Hematopoietic multipotent progenitor cell treated with erythropoietin and hydrocortisone succinate and interleukin-3 and kit ligand, for 8 days (in vitro differentiated cells): ENCODE measurements at regions not wholly inside any gene's neighbourhood (a gene's known extent, or its start where the extent isn't known, plus 50 kb on each side); places are given as distances from the start of the nearest gene placed in this dataset.
"Not testable (repeated sequence)": the region's sequence is repeated elsewhere in the genome, so short reads cannot be mapped to it uniquely, and the experiment has no call there.

ENCODE experiments used
- DNase-seq: peaks from one replicate; pipeline ENCODE4 v3.0.0-alpha.2; 2015

- no peak for DNase-seq
Measured at GRCh38 chr9:86997156-86997555, 49.9 kb upstream of the GAS1 start.

DNA sequence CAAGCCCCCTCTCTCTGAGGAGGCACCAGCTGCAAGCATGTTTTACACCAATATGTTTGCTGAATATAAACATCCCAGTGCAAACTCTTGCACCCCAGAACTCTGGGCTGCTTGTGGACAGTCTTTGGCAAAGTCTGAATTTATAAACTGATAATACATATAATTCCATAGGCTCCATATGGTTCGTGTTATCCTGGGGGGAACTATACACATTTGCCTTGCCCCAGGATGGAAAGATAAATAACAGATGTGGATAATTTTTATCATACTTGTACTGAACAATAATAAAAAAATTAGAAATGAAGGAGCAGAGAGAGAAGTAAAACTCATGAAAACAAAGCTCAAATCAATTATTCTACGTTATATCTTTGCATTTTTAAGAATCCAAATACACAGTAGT lies 50.6 kb upstream of the GAS1 start:
- DNase-seq: no peak

DNA sequence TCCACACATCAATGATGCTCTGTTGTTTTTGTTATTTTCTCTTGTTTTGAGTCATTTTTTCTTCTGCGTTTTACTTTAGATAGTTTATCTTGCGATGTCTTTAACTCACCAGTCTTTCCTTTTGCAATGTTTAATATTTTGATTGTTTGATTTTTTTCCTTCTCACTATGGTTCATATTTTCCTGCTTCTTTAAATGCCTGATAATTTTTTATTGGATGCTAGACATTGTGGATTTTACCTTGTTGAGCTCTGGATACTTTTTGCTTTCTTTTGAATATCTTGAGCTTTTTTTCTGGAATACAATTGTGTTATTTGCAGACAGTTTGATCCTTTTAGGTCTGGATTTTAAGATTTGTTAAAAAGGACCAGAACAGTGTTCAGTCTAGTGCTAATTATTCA lies 55.2 kb upstream of the GAS1 start:
- DNase-seq: no peak

- no peak for DNase-seq
Measured at GRCh38 chr9:87004016-87004415, 56.7 kb upstream of the GAS1 start.

DNA sequence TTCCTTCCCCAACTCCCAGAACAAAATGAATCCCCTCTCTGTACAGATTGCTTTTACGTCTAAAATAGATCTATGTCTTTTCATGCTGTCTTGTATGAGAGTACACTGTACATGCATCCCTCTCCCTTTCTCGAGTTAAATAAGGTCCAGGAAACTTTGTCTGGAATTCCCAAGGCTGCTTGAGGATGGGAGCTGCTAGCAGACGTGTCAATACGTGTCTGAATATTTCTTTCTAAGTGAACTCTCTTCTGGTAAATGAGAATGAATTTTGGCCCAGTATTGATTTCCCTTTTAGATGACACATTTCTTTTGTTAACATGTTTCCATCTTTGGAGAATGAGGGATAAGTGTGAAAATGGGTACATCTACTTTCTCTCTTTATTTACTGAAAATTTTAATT lies 59.6 kb upstream of the GAS1 start:
- no peak for DNase-seq

DNA sequence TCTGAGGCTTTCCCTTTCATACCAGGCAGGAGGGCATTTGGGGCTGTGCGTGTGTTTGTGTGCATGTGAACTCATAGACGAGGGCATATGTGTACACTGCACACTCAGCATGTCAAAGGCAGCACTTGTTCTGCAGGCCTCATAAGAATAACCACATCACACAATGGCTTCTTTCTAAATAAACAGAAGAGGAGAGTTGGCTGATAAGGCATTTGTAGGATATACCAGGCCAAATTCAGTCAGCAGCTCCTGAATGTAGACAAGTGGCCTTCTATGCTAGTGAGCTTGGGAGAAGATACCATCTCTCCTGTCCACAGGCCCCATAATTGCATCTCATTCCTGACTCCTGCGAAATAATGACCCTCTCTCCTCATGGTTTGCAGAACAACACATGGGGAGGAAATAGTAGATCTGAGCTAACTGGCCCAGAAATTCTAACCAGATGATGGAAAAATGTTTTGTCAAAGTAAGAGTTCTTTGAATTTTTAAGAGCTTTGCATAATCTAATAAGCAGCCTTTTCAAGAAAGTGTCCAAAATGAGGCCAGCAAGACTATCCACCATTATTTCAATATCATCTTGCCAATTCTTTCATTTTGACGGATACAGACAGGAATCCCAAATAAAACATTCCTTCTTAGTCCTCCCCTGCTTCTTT lies 60.5 kb upstream of the GAS1 start:
- DNase-seq: no peak

GRCh38 chr9:87008667-87009066 lies 61.4 kb upstream of the GAS1 start:
- DNase-seq: no peak

GRCh38 chr9:87010626-87011025 lies 63.3 kb upstream of the GAS1 start:
- DNase-seq: no peak

DNA sequence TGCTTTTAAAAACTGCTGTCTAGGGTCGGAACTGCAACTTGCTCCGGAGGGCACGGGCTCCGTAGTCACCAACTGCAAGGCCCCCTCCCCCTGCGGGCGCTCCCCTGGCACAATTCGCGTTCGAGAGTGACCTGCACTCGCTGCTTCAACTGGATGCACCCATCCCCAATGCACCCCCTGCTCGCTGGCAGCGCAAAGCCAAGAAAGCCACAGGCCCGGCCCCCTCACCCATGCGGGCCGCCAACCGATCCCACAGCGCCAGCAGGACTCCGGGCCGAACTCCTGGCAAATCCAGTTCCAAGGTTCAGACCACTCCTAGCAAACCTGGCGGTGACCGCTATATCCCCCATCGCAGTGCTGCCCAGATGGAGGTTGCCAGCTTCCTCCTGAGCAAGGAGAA lies 64.2 kb upstream of the GAS1 start:
- no peak for DNase-seq

DNA sequence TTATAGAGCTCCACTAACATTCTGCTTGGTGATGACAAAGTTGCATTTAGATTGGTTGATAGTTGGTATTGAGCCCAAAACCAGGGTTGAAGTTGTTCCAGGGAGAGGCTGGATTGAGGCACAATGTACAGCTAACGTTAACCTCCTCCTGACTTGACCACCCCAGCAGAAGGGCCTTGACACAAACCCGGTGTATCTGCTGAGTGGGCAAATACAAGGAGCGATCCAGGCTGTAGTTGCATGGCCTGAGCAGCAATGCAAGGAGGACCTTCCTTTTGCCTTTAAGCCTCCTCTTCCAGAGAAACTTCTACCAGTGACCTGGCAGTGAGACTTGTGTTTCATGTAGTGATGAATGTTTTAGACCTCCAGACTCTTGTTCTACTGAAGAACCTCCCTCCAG lies 66.2 kb upstream of the GAS1 start:
- DNase-seq: no peak

DNA sequence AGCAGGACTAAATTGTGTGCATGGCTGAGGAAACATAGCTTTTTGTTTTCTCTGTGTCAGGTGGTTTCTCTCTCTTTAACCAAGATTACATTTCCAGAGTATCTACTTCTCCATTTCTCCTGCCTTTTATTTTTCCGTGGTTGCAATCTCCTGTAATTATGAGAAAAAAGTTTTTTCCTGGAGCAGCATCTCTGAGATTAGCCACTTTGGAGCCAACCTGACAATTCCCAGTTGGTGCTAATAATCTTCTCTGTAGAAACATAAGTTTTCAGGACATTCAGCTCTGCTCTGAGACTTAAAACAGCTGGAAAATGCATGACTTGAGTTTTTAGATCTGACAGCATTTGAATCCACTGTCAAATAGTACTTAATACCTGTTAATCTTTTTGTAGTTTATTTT lies 67.1 kb upstream of the GAS1 start:
- DNase-seq: no peak

DNA sequence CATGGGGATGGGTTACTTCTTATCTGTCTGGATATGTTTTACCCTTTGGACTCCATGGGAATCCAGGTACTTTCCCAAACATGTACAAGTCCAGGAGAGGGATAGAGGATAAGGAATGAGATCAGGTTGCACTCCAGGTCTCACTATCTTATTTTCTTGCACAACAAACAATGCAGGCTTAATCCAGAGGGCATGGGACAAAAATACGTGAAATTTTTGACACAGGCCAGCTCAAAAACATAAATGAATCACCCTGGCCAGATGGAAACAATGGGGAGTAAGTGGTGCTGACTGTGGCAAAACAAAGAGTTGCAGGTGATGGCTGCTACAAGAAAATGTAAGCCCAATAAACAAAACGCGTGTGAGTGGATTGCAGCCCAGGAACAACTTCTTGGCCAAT lies 69.4 kb upstream of the GAS1 start:
- no peak for DNase-seq

DNA sequence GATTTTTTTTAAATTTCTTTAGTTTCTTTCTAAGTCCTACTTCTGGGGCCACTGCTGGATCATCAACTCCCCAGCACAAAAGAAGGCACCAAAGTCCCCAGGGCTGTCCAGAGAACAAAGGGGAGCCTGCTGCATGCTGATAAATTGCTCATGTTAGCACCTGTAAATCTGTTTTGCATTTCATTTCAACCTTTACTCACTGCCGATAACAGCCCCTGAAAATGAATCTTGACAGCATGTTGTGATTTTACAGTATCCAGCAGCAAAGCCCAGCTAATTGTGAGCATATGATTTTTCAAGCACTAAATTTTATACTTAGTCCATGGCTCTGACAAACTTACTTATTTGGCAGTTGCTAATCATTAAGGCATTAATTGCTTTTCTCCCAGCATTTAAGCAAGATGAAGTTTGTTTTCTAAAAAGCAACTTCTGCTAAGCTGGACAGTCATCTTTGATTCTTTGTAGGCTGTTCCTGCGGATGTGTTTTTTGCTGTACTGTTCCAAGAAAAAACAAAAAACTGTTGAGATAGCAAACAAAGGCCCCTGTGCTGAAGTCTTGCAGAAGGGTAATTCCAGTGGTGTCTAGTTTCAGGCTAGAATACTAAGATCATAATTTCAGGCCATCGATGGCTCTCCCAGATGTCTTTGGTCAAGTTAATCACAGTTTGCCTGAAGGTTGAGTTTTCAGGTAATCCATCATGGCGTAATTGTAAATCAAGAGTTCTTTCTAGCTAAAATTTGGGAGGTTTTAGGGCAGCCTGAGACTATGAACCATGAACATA lies 73.1 kb upstream of the GAS1 start:
- DNase-seq: no peak

DNA sequence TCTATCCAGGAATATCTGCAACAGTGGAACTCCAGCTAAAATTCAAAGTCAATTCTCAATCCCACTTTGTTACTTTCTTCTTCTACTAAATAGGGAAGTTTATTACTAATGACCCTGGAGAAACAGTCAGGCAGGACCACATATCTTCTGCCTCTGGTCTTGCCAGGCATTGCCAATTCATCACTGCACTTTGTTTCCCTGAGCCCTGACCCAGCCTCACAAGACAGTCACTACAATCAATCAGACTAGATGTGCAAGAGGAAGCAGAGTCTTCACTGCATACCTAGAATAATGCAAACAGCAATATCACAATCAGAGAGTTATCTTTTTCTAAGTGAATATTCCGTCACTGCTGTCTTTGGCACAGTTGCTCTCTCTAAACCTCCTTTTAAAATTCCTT lies 74.9 kb upstream of the GAS1 start:
- no peak for DNase-seq

DNA sequence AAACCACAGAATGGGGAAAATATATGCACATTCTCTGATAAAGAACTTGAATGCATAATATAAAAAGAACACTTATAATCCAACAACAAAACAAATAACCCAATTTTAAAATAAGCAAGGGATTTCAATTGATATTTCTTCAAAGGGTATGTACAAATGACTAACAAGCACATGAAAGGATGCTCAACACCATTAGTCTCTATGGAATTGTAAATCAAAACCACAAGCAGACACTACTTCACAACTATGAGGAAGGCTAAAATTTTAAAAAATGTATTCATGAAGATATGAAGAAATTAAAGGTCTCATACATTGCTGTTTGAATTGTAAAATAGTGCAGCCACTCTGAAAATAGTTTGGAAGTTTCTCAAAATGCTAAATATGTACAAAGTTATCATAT lies 78.9 kb upstream of the GAS1 start:
- DNase-seq: no peak

GRCh38 chr9:87028836-87029235 lies 81.5 kb upstream of the GAS1 start:
- DNase-seq: not testable (repeated sequence)

GRCh38 chr9:87029905-87030304 lies 82.6 kb upstream of the GAS1 start:
- DNase-seq: no peak

DNA sequence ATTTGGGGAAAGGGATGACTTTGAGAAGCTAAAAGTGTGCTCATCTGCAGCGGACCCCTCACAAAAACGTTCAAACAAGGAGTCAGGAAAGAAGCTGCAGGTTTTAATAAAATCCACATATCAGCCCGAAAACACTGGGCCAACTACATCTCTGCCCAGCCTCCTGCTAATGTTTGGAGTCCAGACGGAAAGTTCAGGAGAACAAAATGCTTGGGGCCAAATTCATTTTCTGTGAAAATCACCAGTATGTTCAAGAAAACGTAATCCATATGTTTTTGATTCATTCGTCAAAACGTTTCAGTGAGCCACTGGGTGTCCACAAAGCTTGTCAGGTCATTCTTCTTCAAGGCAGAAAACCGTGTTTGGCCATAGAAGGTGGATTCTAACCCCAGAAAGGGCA lies 87.5 kb upstream of the GAS1 start:
- no peak for DNase-seq

DNA sequence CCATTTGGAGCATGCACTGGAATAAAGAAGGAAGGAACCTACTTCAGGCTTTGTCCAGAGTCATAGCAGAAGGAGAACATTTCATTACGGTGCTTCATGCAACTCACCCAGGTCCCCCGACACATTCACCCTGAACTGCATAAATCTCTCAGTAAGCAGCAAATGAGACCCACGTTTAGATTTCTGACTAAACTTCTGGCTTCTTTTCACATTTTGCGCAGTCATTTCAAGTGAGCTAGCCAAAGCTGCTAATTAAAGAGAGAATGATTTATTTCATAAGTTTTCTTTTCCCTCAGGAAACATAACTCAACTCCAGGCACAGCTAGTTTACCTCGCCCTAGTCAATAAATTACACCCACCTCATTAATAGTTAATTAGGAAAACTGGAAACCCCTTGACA lies 88.6 kb upstream of the GAS1 start:
- no peak for DNase-seq

DNA sequence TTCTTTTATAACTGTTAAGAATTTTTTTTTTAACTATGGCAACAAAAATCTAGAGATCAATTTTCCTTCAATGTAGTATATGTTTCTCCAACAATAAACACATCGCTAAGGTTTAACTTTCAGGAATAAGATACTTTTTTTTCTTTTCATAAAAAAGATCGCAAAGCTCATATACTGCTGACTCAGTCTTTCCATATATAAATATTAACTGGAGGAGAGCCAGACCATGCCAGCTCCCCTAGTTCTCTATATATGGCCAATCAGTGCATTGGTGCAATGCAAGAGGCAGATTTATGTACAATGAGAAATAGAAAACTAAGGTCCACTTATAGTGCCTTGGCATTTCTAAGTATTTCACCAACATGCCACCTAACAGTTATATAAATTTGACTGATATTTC lies 89.2 kb upstream of the GAS1 start:
- DNase-seq: no peak

- no peak for DNase-seq
Measured at GRCh38 chr9:87039809-87040392, 92.6 kb upstream of the GAS1 start.

DNA sequence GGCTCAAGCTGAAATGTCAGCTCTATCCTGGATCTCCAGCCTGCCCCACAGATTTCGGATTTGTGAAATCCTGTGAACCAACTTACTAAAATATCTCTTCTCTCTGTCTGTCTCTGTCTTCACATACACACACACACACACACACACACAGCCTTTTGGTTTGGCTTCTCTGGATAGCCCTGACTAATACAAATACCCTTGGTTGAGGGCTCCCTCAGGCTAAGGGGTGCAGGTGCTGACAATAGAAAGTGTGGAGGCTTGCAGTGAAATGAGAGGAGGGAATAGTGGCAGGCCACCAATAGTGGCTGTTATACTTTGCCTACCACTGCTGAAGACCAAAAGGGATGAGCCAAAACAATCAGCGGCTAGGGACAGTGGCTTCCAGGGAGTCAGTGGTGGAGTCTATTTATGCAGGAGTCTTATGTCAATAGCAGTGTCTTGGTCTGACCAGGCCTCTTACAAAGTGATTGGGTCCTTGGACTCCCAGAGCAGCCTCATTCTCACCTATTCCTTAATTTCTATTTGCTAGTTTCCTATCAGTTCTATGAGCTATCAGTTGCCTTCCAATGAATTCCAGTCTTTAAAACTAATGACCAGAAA lies 93.2 kb upstream of the GAS1 start:
- no peak for DNase-seq

GRCh38 chr9:87041553-87042235 lies 94.4 kb upstream of the GAS1 start:
- DNase-seq: not testable (repeated sequence)
